GM21786 (cell line): ENCODE measurements at regions not wholly inside any gene's neighbourhood (a gene's known extent, or its start where the extent isn't known, plus 50 kb on each side); places are given as distances from the start of the nearest gene placed in this dataset.

Source experiments
- ATAC-seq: cut with Tn5 transposase; IDR thresholded peaks from one replicate; pipeline ENCODE4 v1.9.1; 2021; ENCODE audit not compliant: unreplicated experiment

- no peak for ATAC-seq
These were observed 1386.6 kb downstream of the PCDH7 start for GRCh38 chr4:32106767-32107166.

GRCh38 chr4:32112891-32113290, 1392.7 kb downstream of the PCDH7 start:
- ATAC-seq: no peak

- no peak for ATAC-seq
These were observed 1397.5 kb downstream of the PCDH7 start for GRCh38 chr4:32117693-32118092.

- ATAC-seq: no peak
These were observed 1399.7 kb downstream of the PCDH7 start for GRCh38 chr4:32119907-32120306.

- no peak for ATAC-seq
These were observed 1408.4 kb downstream of the PCDH7 start for GRCh38 chr4:32128549-32128948.

DNA sequence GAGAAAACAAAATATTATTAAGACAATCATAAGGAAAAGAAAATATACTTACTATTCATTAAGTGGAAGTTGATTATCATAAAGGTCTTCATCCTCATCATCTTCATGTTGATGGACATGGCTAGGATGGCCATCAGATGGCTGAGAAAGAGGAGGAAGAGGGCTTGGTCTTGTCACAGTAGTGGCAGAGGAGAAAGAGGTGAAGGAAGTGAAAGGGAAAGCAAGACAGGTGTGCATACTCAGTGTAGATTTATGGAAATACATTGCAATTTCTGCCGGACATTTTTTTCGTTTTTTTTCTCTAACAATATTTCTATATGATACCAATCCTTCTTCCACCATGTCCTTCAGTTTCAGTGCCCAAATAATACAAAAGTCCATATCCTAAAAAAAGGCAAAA, 1409.8 kb downstream of the PCDH7 start:
- no peak for ATAC-seq

DNA sequence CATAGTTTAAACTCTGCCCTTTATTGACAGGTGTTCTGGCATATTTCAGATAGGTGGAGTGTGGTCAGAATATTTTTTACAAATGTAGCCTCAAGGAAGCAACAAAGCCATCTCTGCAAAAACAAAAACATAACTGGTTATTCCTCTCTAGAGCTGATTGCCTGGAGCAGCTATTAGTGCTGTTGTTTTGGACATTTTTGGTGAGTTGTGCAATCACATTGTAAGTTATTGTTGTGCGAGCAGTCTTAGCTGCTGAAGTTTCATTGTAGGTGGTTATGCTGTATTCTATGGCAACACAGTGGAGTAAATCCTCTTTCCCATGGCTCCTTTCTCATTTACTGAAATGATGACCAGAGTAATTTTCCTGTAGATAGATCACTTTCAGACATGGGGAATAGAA, 1413.0 kb downstream of the PCDH7 start:
- ATAC-seq: no peak

DNA sequence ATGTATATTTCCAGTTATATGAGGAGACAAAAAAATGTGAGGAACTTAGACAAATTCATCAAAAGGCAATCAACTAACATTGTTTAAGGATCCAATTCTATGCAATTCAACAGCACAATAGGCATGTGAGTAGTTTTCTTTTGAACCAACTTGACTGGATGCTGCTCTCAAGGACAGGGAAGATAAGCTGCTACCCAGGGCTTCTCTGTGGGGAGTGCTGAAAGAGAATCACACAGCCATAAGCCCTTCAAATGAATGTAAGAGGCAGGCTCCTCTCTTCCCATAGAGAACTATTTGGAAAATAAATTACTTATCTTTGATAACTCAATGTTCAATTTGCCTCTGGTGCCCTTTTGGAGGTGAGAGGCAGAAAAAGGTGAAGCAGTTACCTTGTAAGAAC, 1413.6 kb downstream of the PCDH7 start:
- no peak for ATAC-seq

DNA sequence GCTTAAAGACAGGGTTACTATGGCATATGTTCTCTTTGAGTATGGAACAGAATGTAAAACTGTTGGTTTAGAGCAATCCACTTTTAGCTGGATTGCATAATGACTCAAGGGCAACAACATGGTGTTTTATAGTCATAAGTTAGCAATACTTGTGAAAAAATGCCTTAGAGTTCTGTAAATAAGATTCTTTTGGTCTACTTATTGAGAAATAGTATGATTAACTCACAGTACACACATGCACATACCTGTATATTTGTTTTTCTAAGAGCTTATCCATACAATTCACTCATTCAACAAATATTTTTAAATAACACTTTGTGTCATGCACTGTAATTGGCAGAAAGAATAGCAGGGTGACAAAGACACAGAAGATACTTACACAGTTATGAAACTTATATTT, 1415.5 kb downstream of the PCDH7 start:
- ATAC-seq: no peak

DNA sequence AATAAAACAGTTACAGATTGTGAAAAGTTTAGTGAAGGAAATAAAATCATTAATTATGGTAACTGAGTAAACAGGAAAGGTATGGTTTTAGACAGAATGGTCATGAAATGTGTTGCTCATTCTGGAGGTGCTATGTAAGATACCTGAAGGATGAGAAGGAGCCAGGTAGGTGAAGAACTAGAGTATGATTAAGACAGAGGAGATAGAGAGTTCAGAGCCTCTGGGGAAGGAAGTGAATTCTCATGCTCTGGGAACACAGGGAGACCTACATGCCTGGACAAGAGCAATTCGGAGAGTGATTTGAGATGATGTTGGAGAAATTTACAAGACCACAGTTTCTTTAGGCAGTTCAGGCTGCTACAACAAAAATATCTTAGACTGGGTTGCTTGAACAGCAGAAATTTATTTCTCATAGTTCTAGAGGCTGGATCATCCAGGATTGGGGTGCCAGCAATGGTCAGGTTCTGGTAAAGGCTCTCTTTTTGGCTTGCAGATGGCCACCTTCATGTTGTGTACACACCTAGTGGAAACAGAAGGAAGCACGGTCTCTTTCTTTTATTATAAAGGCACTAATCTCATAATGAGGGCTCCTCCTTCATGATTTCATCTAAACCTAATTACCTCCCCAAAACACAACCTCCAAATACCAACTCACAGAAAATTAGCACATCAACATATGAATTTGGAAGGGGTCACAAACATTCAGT, 1416.1 kb downstream of the PCDH7 start:
- ATAC-seq: no peak

DNA sequence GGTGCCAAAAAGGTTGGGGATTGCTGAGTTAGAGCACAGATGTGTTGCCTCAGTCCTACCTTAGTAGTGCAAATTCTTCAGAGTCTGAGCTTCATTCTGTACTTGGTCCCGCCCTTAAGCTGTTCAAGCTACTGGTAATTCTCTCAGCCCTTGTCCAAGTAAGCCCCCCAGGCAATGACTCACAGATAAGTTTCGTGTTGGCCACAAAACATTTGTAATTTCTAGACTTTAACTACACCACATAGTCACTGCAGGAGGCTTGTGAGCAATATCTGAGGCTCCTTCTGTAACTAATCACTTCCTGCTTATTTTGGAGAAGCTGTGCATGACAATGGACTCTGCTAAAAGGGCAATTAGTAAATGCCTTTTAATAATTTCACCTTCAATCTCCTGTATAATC, 1420.5 kb downstream of the PCDH7 start:
- no peak for ATAC-seq

DNA sequence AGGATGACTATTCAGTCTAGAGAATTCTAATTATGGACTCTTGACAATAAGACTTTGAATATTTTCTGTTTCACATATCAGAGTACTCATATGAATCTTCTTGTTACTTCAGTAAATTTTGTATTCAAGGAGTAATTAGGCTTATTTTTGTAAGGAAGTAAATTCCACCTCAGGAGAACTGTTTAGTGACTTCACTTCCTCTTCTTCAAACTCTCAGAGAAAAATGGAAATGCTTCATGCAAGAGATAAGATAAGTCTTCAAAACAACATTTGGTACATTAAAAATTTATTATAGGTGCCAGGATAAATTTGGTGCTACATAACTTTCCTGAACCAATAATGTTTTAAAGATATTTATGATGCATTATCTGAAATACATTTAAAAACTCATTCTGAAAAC, 1421.9 kb downstream of the PCDH7 start:
- ATAC-seq: no peak

- no peak for ATAC-seq
These were observed 1425.8 kb downstream of the PCDH7 start for GRCh38 chr4:32145987-32146386.

DNA sequence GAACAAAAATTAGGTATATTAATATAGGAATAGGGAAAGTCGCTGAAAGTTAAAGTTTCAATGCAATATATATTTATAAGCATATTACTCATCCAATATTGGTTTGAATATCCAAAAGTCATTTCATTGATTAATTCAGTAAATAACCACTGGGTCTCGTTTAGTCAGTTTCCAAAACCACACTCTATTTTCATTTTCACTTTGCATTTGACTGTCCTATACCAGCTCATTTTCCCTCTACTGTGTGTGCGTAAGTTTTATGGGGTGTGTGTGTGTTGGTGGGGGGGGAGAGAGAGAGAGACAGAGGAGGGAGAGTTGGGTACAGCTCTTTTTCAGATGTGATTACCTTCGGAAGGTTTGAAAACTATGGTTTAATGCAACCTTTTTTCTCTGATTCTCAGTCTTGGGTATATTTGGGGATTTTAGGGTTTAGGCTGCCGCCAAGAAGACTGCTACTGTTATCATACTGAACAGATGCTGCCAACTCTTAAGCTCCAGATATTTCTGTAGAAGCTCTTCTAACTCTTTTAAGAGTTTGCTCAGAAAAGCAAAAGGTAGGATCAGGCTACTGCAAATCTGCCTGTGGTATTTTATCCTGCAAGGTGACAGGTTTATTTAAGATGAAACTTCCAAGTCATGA, 1427.4 kb downstream of the PCDH7 start:
- no peak for ATAC-seq

- no peak for ATAC-seq
These were observed 1428.0 kb downstream of the PCDH7 start for GRCh38 chr4:32148111-32148666.

- ATAC-seq: no peak
These were observed 1438.8 kb downstream of the PCDH7 start for GRCh38 chr4:32158961-32159360.

- ATAC-seq: no peak
These were observed 1441.2 kb downstream of the PCDH7 start for GRCh38 chr4:32161392-32161791.

DNA sequence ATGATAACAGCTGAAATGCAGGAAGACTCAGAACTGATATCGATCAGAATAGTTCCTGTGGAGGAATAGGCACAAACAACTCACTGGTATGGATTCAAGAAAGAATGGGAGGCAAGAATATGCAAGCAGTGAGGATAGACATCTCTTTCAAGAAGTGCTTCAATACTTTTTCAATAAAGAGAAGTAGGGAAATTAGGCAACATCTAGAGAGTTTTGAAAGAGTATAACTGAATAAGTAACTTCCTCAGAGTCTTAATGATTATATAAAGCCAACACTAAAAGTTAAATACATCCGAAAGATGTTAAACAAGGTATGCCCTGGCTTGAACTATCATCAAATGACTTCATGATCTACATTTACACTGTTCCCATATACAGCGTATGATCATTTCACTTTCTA, 1443.0 kb downstream of the PCDH7 start:
- no peak for ATAC-seq

DNA sequence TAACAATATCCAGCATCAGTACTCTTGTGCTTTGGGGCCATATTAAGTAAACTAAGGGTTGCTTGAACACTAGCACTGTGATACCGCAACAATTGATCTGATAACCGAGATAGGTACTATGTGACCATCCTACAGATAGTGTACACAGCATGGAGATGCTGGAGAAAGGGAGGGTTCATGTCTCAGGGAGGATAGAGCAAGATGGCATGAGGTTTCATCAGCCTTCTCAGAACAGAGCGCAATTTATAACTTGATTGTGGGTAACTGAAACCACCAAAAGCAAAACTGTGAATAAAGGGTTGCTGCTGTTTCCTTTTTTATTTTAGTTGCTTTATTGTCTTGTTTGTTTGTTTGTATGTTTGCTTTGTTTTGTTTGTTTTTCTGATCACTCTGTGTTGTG, 1449.7 kb downstream of the PCDH7 start:
- no peak for ATAC-seq

DNA sequence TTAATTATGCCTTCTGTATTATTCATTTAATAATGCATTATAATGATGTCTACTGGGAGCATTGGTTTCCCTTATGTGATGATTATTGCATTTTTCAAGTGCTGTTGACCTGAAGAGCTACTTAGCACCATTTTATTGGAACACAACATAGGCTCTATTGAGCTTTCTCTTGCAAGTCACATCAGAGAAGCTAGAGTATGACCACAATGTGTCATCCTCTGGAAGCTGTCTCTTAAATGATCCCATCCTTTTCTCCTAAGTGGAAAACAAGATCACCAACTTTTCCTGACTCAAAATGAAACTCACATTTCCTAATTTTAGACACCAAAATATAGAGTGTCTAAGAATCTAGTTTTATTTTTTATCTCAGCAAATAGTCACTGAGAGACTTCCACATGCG, 1451.9 kb downstream of the PCDH7 start:
- ATAC-seq: no peak

GRCh38 chr4:32172761-32173160, 1452.6 kb downstream of the PCDH7 start:
- ATAC-seq: no peak

DNA sequence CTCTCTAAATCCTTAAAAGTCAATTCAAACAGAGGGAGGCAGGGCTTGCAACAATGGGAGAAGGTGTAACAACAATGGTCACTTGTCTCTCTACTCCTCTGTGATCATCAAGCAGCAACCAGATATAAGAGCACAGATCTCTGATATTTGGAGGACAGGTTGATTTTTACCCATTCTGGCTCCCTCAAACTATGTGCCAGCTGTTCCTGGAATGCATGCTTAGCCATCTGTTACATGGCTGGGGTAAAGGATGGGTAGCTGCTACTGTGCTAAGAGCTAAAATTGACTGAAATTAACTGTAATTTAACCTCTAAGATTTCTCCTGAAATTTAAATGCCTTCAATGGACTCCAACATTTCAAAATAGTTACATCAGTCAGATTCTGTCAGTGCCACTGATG, 1459.9 kb downstream of the PCDH7 start:
- ATAC-seq: no peak

DNA sequence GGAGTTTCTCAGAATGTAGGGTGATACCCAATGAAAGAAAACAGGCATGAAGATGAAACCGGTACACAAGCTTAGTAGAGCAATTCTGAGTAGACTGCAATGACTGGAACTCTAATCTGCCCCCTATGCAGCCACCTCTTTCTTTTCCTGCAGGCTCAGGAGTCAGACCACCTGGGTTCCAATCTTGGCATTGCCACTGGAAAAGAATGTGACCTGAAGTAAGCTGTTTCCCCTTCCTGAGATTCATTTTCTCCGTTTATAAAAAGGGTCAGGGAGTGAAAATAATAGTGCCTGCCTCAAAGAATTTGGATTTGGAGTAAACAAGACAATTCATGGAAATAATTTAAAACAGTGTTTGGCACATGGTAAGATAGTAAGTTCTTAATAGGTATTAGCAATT, 1464.0 kb downstream of the PCDH7 start:
- ATAC-seq: no peak
